H1 (cell line): ENCODE measurements at regions not wholly inside any gene's neighbourhood (a gene's known extent, or its start where the extent isn't known, plus 50 kb on each side); places are given as distances from the start of the nearest gene placed in this dataset.

Experiments used
- ASH2L ChIP-seq: fragments of 200-600, 300-600 bp; sonication (generic); IDR thresholded peaks from one replicate; pipeline ENCODE4 v1.7.1; 2017; ENCODE audit warnings: low read length
- BCL11A ChIP-seq, 2 experiments: IDR thresholded peaks; one replicate each; pipeline ENCODE4 v1.6.1; 2011; ENCODE audit warnings: low read depth in 2 of 2, low read length in 2 of 2, mild to moderate bottlenecking in 2 of 2
- CEBPB ChIP-seq: IDR thresholded peaks from 2 replicates; pipeline ENCODE4 v1.6.1; 2012; ENCODE audit warnings: low read depth, low read length
- EZH2 ChIP-seq: fragments of 200-600 bp; sonication (generic); IDR thresholded peaks from 2 replicates; pipeline ENCODE4 v1.7.1; 2012; ENCODE audit warnings: low read depth, mild to moderate bottlenecking, moderate library complexity, low read length, inconsistent platforms; ENCODE audit not compliant: severe bottlenecking
- POLR2AphosphoS5 ChIP-seq: IDR thresholded peaks from 2 replicates; pipeline ENCODE4 v1.6.1; 2011; ENCODE audit warnings: low read depth, low read length
- SIX5 ChIP-seq: IDR thresholded peaks from 2 replicates; pipeline ENCODE4 v1.6.1; 2011; ENCODE audit warnings: mild to moderate bottlenecking, low read depth, low read length
- TF ChIP-seq, protein P1 (sequence below), 3 experiments: IDR thresholded peaks; 1 replicate in 2 of 3; 2 replicates in 1 of 3; pipeline versions ENCODE4 v1.5.1 to v1.6.1; 2011; ENCODE audit warnings: low read length in 3 of 3, mild to moderate bottlenecking in 3 of 3, inconsistent platforms in 2 of 3, low read depth in 1 of 3, moderate library complexity in 1 of 3; ENCODE audit not compliant: insufficient read depth in 1 of 3; ENCODE audit errors: control extremely low read depth in 1 of 3

GRCh38 chr1:4362314-4363044 is 291.9 kb upstream of the AJAP1 start:
- TF ChIP-seq SIX5 = no peak
- no peak for TF ChIP-seq POLR2AphosphoS5
- TF ChIP-seq, protein P1, sequence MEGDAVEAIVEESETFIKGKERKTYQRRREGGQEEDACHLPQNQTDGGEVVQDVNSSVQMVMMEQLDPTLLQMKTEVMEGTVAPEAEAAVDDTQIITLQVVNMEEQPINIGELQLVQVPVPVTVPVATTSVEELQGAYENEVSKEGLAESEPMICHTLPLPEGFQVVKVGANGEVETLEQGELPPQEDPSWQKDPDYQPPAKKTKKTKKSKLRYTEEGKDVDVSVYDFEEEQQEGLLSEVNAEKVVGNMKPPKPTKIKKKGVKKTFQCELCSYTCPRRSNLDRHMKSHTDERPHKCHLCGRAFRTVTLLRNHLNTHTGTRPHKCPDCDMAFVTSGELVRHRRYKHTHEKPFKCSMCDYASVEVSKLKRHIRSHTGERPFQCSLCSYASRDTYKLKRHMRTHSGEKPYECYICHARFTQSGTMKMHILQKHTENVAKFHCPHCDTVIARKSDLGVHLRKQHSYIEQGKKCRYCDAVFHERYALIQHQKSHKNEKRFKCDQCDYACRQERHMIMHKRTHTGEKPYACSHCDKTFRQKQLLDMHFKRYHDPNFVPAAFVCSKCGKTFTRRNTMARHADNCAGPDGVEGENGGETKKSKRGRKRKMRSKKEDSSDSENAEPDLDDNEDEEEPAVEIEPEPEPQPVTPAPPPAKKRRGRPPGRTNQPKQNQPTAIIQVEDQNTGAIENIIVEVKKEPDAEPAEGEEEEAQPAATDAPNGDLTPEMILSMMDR (IDR thresholded peaks at IDR 0.05; ENCODE audit: control extremely low read depth in 1 of 3, insufficient read depth in 1 of 3, low read depth in 1 of 3, low read length in 3 of 3) = peak in 2 of 3 experiments; percentile 2 to 32; a peak in 2 of 4 replicates
- TF ChIP-seq ASH2L = no peak
- TF ChIP-seq EZH2 = no peak
- TF ChIP-seq BCL11A (IDR thresholded peaks at IDR 0.05; ENCODE audit: low read depth in 2 of 2, low read length in 2 of 2) = no peak
- no peak for TF ChIP-seq CEBPB
